ENCODE measurements at regions not wholly inside any gene's neighbourhood (a gene's known extent, or its start where the extent isn't known, plus 50 kb on each side); places are given as distances from the start of the nearest gene placed in this dataset.

- H3K9ac ChIP-seq (ENCODE audit: low read length) = no peak overlapping the region
- CTCF ChIA-PET = no interaction called here
- no peaks in the 10 kb centered on the region for H3K36me3 ChIP-seq (replicated peaks in 1 of 2; ENCODE audit: control extremely low read depth in 1 of 2, control insufficient read depth in 1 of 2, extremely low read depth in 1 of 2, insufficient read depth in 2 of 2, low read length in 1 of 2)
- H4K20me1 ChIP-seq (ENCODE audit: control insufficient read depth, insufficient read depth, low read length, poor library complexity, severe bottlenecking) = no peaks in the 10 kb centered on the region
- H2AFZ ChIP-seq (ENCODE audit: insufficient read depth, low read depth, low read length, poor library complexity, severe bottlenecking) = no peak overlapping the region
- no peak overlapping the region for H3K27ac ChIP-seq (ENCODE audit: low read length in 2 of 2)
- H3K4me1 ChIP-seq (ENCODE audit: control insufficient read depth in 2 of 2, insufficient read depth in 2 of 2, low read length in 2 of 2) = no peaks in the 10 kb centered on the region
- H3K4me1 Mint-ChIP-seq = no peaks in the 10 kb centered on the region
- no peaks in the 10 kb centered on the region for H3K9me3 ChIP-seq (ENCODE audit: control extremely low read depth in 1 of 3, control insufficient read depth in 2 of 3, insufficient read depth in 1 of 3, low read length in 2 of 3)
- H3K27me3 Mint-ChIP-seq = peaks cover 3% of the 10 kb centered on the region
- WGBS (ENCODE audit: insufficient coverage) = 91% methylated on average over 7 of the region's 12 CpGs
- intact Hi-C loops (cut with micrococcal nuclease) = no loop called here
- TF ChIP-seq CTCF (IDR thresholded peaks at IDR 0.05) (no peak), EZH2 (IDR thresholded peaks at IDR 0.05; ENCODE audit: borderline replicate concordance, insufficient read depth, low read depth, low read length, poor library complexity, severe bottlenecking) (no peak)
- H3K4me3 ChIP-seq (ENCODE audit: control extremely low read depth in 1 of 5, extremely low read depth in 1 of 5, insufficient read depth in 1 of 5, low read depth in 2 of 5, low read length in 4 of 5) = no peak overlapping the region
- H3K27me3 ChIP-seq (replicated peaks in 1 of 4; ENCODE audit: control extremely low read depth in 1 of 4, control insufficient read depth in 3 of 4, insufficient read depth in 4 of 4, low read length in 3 of 4) = peaks cover 0 to 3% (median 0%) of the 10 kb centered on the region in 4 experiments
- H3K27ac Mint-ChIP-seq = no peak overlapping the region
- H3K9me3 Mint-ChIP-seq (ENCODE audit: insufficient read depth) = no peaks in the 10 kb centered on the region
- H3K79me2 ChIP-seq (ENCODE audit: control insufficient read depth, insufficient read depth, low read length) = no peaks in the 10 kb centered on the region
- no peak for DNase-seq
- POLR2A ChIA-PET = no interaction called here
- H3K4me2 ChIP-seq (replicated peaks; ENCODE audit: low read depth, low read length, poor library complexity, severe bottlenecking) = no peak overlapping the region
- ATAC-seq (ENCODE audit: low read depth) = no peak
- H3K4me3 Mint-ChIP-seq = no peak overlapping the region
These were observed 151.6 kb upstream of the UNC5B start for GRCh38 chr10:71060476-71061426.

DNA sequence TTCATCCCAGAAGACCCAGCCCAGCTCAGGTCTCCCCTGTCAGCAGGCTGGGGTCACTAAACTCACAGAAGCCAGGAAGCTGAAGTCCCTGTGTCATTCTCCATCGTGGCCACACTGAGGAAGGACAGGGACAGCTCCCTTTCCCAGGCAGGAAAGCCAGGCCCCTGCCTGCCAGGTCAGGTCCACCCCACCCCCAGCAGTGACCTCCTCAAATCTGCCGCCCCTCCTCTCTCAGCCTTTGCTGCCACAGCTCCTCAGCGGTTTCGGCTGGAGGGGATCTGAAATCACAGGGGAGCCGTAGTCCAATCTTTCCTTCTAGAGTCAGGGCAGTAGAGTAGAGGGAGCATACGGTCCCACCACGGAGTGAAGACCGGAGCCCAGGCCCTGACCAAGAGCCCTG lies 150.9 kb upstream of the UNC5B start:
- 82% methylated on average over 6 of the region's 8 CpGs for WGBS (ENCODE audit: insufficient coverage)
- intact Hi-C loops (cut with micrococcal nuclease) = no loop called here
- Histone ChIP-seq H2AFZ (ENCODE audit: insufficient read depth, low read depth, low read length, poor library complexity, severe bottlenecking) (no peak overlapping the region), H3K79me2 (ENCODE audit: control insufficient read depth, insufficient read depth, low read length) (no peaks in the 10 kb centered on the region), H3K27me3 (replicated peaks in 1 of 4; ENCODE audit: control extremely low read depth in 1 of 4, control insufficient read depth in 3 of 4, insufficient read depth in 4 of 4, low read length in 3 of 4) (peaks cover 0 to 3% (median 0%) of the 10 kb centered on the region in 4 experiments), H3K36me3 (replicated peaks in 1 of 2; ENCODE audit: control extremely low read depth in 1 of 2, control insufficient read depth in 1 of 2, extremely low read depth in 1 of 2, insufficient read depth in 2 of 2, low read length in 1 of 2) (no peaks in the 10 kb centered on the region), H3K4me1 (ENCODE audit: control insufficient read depth in 2 of 2, insufficient read depth in 2 of 2, low read length in 2 of 2) (no peaks in the 10 kb centered on the region), H3K4me3 (ENCODE audit: control extremely low read depth in 1 of 5, extremely low read depth in 1 of 5, insufficient read depth in 1 of 5, low read depth in 2 of 5, low read length in 4 of 5) (no peak overlapping the region), H3K9me3 (ENCODE audit: control extremely low read depth in 1 of 3, control insufficient read depth in 2 of 3, insufficient read depth in 1 of 3, low read length in 2 of 3) (no peaks in the 10 kb centered on the region), H3K27ac (ENCODE audit: low read length in 2 of 2) (no peak overlapping the region), H4K20me1 (ENCODE audit: control insufficient read depth, insufficient read depth, low read length, poor library complexity, severe bottlenecking) (no peaks in the 10 kb centered on the region), H3K9ac (ENCODE audit: low read length) (no peak overlapping the region), H3K4me2 (replicated peaks; ENCODE audit: low read depth, low read length, poor library complexity, severe bottlenecking) (no peak overlapping the region)
- peaks cover 3% of the 10 kb centered on the region for H3K27me3 Mint-ChIP-seq
- TF ChIP-seq CTCF (IDR thresholded peaks at IDR 0.05) (no peak), EZH2 (IDR thresholded peaks at IDR 0.05; ENCODE audit: borderline replicate concordance, insufficient read depth, low read depth, low read length, poor library complexity, severe bottlenecking) (no peak)
- no peak for ATAC-seq (ENCODE audit: low read depth)
- DNase-seq = no peak
- POLR2A ChIA-PET = no interaction called here
- no peak overlapping the region for H3K27ac Mint-ChIP-seq
- H3K4me3 Mint-ChIP-seq = no peak overlapping the region
- CTCF ChIA-PET = no interaction called here
- no peaks in the 10 kb centered on the region for H3K9me3 Mint-ChIP-seq (ENCODE audit: insufficient read depth)
- no peaks in the 10 kb centered on the region for H3K4me1 Mint-ChIP-seq
